AG10803 (cell line): ENCODE measurements at regions not wholly inside any gene's neighbourhood (a gene's known extent, or its start where the extent isn't known, plus 50 kb on each side); places are given as distances from the start of the nearest gene placed in this dataset.
A peak's percentile ranks its signal among the peaks of the same experiment; 100 is the strongest.

Source experiments
- DNase-seq: peaks from one replicate; pipeline ENCODE4 v3.0.0; 2010; ENCODE audit warnings: low read depth
- H3K4me3 ChIP-seq: 2 replicates; pipeline ENCODE4 v1.5.1; 2011; ENCODE audit warnings: mild to moderate bottlenecking, low read length, control low read depth
- TF ChIP-seq, protein P1 (sequence below): conservative IDR thresholded peaks from 2 replicates; pipeline ENCODE4 v1.5.1; 2011; ENCODE audit warnings: mild to moderate bottlenecking, low read length, control low read depth, inconsistent platforms

DNA sequence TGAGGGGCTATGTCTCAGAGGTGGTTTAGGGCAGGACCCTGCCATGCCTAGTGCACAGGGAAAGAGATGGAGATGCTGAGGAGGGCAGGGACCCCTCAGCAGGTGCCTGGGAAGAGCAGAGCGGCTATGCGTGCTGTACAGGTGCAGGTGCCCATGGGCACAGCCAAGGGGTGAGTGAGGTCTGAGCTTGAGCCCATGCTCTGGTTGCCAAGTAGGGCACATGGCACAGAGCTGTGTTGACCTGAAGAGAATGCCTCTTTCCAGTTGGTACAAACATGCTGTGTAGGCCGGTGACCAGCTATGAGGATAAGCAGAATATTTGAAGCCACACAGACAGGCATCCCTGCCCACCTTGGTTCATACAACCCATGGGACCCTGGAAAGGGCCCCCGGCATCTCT is 65.8 kb upstream of the NECTIN1 start:
- no peak for DNase-seq
- H3K4me3 ChIP-seq = no peak overlapping the region
- TF ChIP-seq, protein P1, sequence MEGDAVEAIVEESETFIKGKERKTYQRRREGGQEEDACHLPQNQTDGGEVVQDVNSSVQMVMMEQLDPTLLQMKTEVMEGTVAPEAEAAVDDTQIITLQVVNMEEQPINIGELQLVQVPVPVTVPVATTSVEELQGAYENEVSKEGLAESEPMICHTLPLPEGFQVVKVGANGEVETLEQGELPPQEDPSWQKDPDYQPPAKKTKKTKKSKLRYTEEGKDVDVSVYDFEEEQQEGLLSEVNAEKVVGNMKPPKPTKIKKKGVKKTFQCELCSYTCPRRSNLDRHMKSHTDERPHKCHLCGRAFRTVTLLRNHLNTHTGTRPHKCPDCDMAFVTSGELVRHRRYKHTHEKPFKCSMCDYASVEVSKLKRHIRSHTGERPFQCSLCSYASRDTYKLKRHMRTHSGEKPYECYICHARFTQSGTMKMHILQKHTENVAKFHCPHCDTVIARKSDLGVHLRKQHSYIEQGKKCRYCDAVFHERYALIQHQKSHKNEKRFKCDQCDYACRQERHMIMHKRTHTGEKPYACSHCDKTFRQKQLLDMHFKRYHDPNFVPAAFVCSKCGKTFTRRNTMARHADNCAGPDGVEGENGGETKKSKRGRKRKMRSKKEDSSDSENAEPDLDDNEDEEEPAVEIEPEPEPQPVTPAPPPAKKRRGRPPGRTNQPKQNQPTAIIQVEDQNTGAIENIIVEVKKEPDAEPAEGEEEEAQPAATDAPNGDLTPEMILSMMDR = no peak

DNA sequence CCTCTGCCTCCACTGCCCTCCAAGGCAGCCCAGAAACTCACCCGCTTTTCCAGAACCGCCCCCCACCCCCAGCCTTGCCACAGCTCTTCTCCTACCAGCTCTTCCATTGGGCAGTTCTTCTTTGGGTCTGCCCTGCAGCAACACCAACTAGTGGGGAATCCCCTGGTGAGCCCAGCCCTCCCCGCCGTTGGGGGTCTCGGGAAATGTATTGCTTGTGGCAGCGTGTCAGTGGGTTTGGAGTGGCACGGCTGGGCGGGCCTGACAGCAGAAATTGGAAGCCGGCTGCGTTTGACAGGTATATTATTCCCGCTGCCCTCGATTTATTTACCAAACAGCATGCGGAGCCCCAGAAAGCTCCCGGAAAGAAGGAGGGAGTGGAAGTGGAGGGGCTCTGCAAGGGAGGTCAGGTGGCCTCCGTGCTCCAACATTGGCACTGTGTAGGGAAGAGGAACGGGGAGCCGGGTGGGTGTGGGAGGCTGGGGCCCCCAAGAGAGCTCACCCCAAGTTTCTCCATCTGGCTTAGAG is 65.2 kb upstream of the NECTIN1 start:
- no peak overlapping the region for H3K4me3 ChIP-seq
- TF ChIP-seq, protein P1 = no peak

DNA sequence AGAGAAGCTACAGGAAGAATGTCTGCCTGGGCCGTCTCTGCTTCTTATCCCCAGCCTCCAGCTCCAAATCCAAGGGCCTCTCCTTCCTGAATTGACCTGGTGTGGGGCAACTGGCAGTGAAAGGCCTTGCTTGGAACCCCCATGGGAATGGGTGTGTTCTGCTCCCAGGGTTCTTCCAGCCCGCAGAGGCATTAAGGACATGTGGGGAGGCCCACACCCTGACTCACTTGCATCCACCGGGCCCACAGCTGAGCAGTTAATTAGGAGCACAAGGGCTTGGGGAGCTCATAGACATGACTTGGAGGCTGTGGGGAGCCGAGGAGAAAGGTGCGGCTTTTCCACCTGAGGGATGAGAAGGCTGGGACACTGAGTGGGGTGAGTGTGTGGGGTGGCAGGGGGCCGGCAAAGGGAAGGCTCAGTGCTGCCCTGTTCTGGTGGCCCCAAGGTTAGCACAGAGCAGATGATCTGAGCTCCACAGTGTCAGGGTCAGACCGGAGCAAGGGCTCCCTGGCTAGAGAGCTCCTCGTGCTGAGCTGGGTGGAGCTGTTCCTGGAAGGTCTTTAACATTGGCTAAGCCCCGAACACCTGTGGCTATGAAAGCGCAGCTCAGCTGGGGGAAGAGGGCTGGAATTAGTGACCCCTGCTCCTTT is 64.5 kb upstream of the NECTIN1 start:
- TF ChIP-seq, protein P1 = no peak
- H3K4me3 ChIP-seq = no peak overlapping the region
- peak; percentile 90 for DNase-seq

More for the DNA sequence above, 65.2 kb upstream of the NECTIN1 start:
- no peak for DNase-seq

DNA sequence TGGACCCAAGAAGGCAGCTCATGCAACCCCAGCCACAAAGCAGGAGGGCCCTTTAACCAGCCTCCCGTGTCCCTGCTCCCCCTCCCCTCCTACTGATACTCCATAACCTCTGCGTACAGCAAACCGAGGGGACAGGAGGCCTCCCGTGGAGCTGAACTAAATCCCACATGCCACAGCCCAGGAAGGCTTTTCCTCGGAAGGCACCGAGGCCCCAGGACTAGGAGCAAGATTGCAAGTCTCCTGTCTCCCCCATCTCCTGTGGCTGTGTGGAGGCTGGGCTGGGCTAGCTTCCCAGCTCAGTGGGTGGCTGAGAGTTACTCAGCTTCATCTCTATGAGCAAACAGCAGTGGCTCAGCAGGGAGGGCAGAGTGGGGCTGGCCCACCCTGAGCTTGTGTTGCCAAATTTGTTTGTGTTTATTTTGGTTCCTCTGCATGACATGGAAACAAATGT is 62.7 kb upstream of the NECTIN1 start:
- TF ChIP-seq, protein P1 = no peak
- DNase-seq = peak; percentile 59
- no peak overlapping the region for H3K4me3 ChIP-seq

DNA sequence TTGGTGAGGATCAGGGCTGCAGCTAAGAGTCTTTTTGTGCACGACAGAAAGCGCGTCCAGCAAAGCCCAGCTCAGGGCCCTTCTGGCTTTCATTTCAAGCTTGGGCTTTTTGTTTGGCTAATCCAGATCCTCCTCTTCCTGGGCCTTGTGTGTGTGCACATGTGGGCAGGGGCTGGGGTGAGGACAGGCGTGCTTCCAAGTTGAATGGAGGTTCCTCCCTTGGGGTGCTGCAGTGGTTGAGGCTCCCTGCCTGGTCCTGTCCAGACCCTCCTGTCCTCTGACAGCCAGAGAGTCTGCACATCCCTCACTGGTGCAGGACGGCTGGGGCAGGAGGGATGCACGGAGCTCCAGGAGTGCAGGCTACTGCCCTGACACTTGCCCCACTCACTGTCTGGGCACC is 62.0 kb upstream of the NECTIN1 start:
- TF ChIP-seq, protein P1 = no peak

DNA sequence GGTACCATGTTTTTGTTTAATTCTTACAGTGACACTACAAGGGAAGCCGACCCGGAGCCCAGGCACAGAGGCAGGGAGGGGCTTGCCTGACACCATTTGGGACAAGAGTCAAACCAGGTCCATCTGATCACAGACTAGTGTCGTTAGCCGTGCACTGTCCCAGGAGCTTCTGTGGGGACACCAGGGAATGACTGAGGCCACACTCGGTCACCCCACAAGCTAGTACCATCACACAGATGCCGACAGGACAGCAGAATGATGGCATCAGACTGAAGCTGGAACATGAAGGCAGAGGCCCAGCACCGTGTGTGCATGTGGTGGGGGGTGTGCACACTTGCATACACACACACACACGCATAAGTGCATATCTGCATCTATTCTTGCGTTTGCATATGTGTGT is 61.5 kb upstream of the NECTIN1 start:
- TF ChIP-seq, protein P1 = no peak
- no peak for DNase-seq
- H3K4me3 ChIP-seq = no peak overlapping the region

More for the DNA sequence above, 62.0 kb upstream of the NECTIN1 start:
- no peak for DNase-seq
- no peak overlapping the region for H3K4me3 ChIP-seq

DNA sequence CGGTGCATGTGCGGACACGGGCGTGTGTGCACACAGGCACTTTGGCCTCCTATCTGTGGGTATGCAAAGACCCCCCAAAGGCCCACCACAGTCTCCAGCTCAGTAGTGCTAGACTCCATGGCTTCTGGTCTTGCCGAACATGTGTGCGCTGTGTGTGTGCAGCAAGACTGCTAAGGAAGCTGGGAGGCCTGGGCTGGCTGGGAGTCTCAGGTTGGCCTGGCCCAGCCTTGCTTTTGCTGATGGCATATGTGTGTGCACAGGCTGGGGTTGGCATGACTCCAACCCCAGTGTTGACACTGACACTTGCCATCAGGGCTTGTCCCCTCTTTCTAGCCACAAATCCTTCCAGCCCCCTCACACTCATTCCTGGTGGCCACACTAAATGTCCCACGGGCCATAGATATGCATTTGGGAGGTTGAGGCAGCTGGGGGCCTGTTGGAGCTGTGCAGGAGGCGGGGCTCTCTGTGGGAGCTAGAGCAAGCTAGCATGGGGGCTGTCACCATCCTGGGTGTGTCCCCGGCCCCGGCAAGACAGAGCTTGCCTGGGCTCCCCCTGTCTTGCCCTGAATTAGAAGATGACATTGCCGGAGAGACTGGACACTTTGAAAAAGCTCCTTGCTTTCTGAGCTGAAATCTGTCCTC is 60.9 kb upstream of the NECTIN1 start:
- no peak for DNase-seq
- TF ChIP-seq, protein P1 = no peak
- no peak overlapping the region for H3K4me3 ChIP-seq
